H9 (cell line): ENCODE measurements at regions not wholly inside any gene's neighbourhood (a gene's known extent, or its start where the extent isn't known, plus 50 kb on each side); places are given as distances from the start of the nearest gene placed in this dataset.

Source experiments
- DNase-seq: peaks from one replicate; pipeline ENCODE4 v3.0.0-alpha.2; 2017
- H2AFZ ChIP-seq: one replicate; pipeline ENCODE4 v1.6.1; 2013; ENCODE audit warnings: mild to moderate bottlenecking, low read length, control low read depth, moderate library complexity
- H2AK5ac ChIP-seq: 2 replicates; pipeline ENCODE4 v1.6.1; 2013; ENCODE audit warnings: low read length, control low read depth, mixed read lengths; ENCODE audit not compliant: insufficient read length
- H2BK120ac ChIP-seq: one replicate; pipeline ENCODE4 v1.6.1; 2013; ENCODE audit warnings: low read depth, mild to moderate bottlenecking, low read length, control low read depth, inconsistent platforms; ENCODE audit not compliant: poor library complexity, severe bottlenecking
- H2BK12ac ChIP-seq: 2 replicates; pipeline ENCODE4 v1.6.1; 2013; ENCODE audit warnings: low read length, control low read depth, mixed read lengths, low read depth; ENCODE audit not compliant: insufficient read length
- H2BK15ac ChIP-seq: 2 replicates; pipeline ENCODE4 v1.6.1; 2013; ENCODE audit warnings: low read depth, low read length, control low read depth
- H2BK20ac ChIP-seq: one replicate; pipeline ENCODE4 v1.6.1; 2013; ENCODE audit warnings: low read depth, mild to moderate bottlenecking, low read length, control low read depth, inconsistent platforms; ENCODE audit not compliant: poor library complexity, severe bottlenecking
- H2BK5ac ChIP-seq: 2 replicates; pipeline ENCODE4 v1.6.1; 2013; ENCODE audit warnings: low read length, control low read depth, mixed read lengths; ENCODE audit not compliant: insufficient read length
- H3K14ac ChIP-seq: 2 replicates; pipeline ENCODE4 v1.6.1; 2013; ENCODE audit warnings: low read length, control low read depth; ENCODE audit not compliant: insufficient read depth
- H3K18ac ChIP-seq: 2 replicates; pipeline ENCODE4 v1.6.1; 2013; ENCODE audit warnings: low read depth, mild to moderate bottlenecking, mixed read lengths, low read length, control low read depth; ENCODE audit not compliant: insufficient read length
- H3K23ac ChIP-seq: 2 replicates; pipeline ENCODE4 v1.6.1; 2013; ENCODE audit warnings: low read length, control low read depth, mixed read lengths, low read depth; ENCODE audit not compliant: insufficient read length
- H3K23me2 ChIP-seq: 2 replicates; pipeline ENCODE4 v1.6.1; 2013; ENCODE audit warnings: low read depth, mild to moderate bottlenecking, mixed read lengths, low read length, control low read depth; ENCODE audit not compliant: insufficient read length, poor library complexity, severe bottlenecking
- H3K27ac ChIP-seq: 2 replicates; pipeline ENCODE4 v1.5.1; 2013; ENCODE audit warnings: low read length, control low read depth, mixed read lengths, low read depth; ENCODE audit not compliant: insufficient read length
- H3K27me3 ChIP-seq: 2 replicates; pipeline ENCODE4 v1.6.1; 2013; ENCODE audit warnings: low read length, control low read depth, inconsistent platforms; ENCODE audit not compliant: insufficient read depth
- H3K4ac ChIP-seq: 2 replicates; pipeline ENCODE4 v1.6.1; 2013; ENCODE audit warnings: low read depth, mild to moderate bottlenecking, control low read depth, inconsistent platforms, low read length, moderate library complexity
- H3K4me1 ChIP-seq: 2 replicates; pipeline ENCODE4 v1.6.1; 2013; ENCODE audit warnings: low read length, control low read depth, inconsistent platforms; ENCODE audit not compliant: insufficient read depth
- H3K4me2 ChIP-seq: 2 replicates; pipeline ENCODE4 v1.6.1; 2013; ENCODE audit warnings: low read length, control low read depth, mixed read lengths; ENCODE audit not compliant: insufficient read length, insufficient read depth
- H3K56ac ChIP-seq: 2 replicates; pipeline ENCODE4 v1.6.1; 2013; ENCODE audit warnings: low read depth, mild to moderate bottlenecking, mixed read lengths, low read length, control low read depth; ENCODE audit not compliant: insufficient read length
- H3K79me1 ChIP-seq: 2 replicates; pipeline ENCODE4 v1.6.1; 2013; ENCODE audit warnings: low read depth, mild to moderate bottlenecking, moderate library complexity, low read length, control low read depth, inconsistent platforms; ENCODE audit not compliant: insufficient read depth, poor library complexity, severe bottlenecking
- H3K79me2 ChIP-seq: 2 replicates; pipeline ENCODE4 v1.6.1; 2013; ENCODE audit warnings: low read length, control low read depth, inconsistent platforms; ENCODE audit not compliant: insufficient read depth
- H3K9ac ChIP-seq: 2 replicates; pipeline ENCODE4 v1.6.1; 2013; ENCODE audit warnings: low read length, control low read depth, mixed read lengths; ENCODE audit not compliant: insufficient read length; ENCODE audit errors: extremely low read depth
- H3K9me3 ChIP-seq: one replicate; pipeline ENCODE4 v1.6.1; 2013; ENCODE audit warnings: low read depth, low read length, inconsistent platforms; ENCODE audit not compliant: control insufficient read depth
- H3T11ph ChIP-seq: one replicate; pipeline ENCODE4 v1.6.1; 2013; ENCODE audit warnings: mild to moderate bottlenecking, low read length, control low read depth, inconsistent platforms
- H4K20me1 ChIP-seq: one replicate; pipeline ENCODE4 v1.6.1; 2013; ENCODE audit not compliant: control insufficient read depth, insufficient read length, insufficient read depth
- H4K5ac ChIP-seq: 2 replicates; pipeline ENCODE4 v1.6.1; 2013; ENCODE audit warnings: low read depth, mild to moderate bottlenecking, mixed read lengths, low read length, control low read depth; ENCODE audit not compliant: insufficient read length
- H4K8ac ChIP-seq: replicated peaks from 2 replicates; pipeline ENCODE4 v1.6.1; 2013; ENCODE audit warnings: low read length, control low read depth, mixed read lengths, low read depth; ENCODE audit not compliant: insufficient read length
- H4K91ac ChIP-seq: 2 replicates; pipeline ENCODE4 v1.6.1; 2013; ENCODE audit warnings: low read depth, mild to moderate bottlenecking, moderate library complexity, mixed read lengths, low read length, control low read depth; ENCODE audit not compliant: insufficient read length
- H3K27ac Mint-ChIP-seq, 3 experiments: 2 replicates in 2 of 3; 3 replicates in 1 of 3; pipeline ENCODE4 v1.8.0; 2020 to 2021; ENCODE audit warnings: mixed read lengths in 3 of 3, mild to moderate bottlenecking in 1 of 3, moderate library complexity in 1 of 3
- H3K27me3 Mint-ChIP-seq: 2 replicates; pipeline ENCODE4 v1.8.0; 2021; ENCODE audit warnings: low read depth, mild to moderate bottlenecking, moderate library complexity, mixed read lengths
- H3K36me3 Mint-ChIP-seq, 3 experiments: 2 replicates in 2 of 3; 3 replicates in 1 of 3; pipeline ENCODE4 v1.8.0; 2020 to 2021; ENCODE audit warnings: low read depth in 3 of 3, mixed read lengths in 3 of 3; ENCODE audit not compliant: insufficient read depth in 1 of 3
- H3K4me1 Mint-ChIP-seq, 2 experiments: 2 replicates each; pipeline ENCODE4 v1.8.0; 2020; ENCODE audit warnings: mixed read lengths in 2 of 2
- H3K4me3 Mint-ChIP-seq, 2 experiments: 2 replicates in 1 of 2; 3 replicates in 1 of 2; pipeline ENCODE4 v1.8.0; 2020 to 2021; ENCODE audit warnings: mild to moderate bottlenecking in 2 of 2, mixed read lengths in 2 of 2, moderate library complexity in 1 of 2
- H3K9me3 Mint-ChIP-seq, 2 experiments: 2 replicates in 1 of 2; 3 replicates in 1 of 2; pipeline ENCODE4 v1.8.0; 2020; ENCODE audit warnings: mild to moderate bottlenecking in 2 of 2, mixed read lengths in 2 of 2, moderate library complexity in 1 of 2
- WGBS: extraction: QIAGEN DNeasy Blood & Tissue Kit; methylation state at CpG from one replicate; pipeline ENCODE4 v1.1.7; 2013; ENCODE audit warnings: missing lambda C conversion rate, low lambda C conversion rate, mixed read lengths; ENCODE audit not compliant: insufficient read length; ENCODE audit errors: extremely low coverage; 5-methylcytosine and 5-hydroxymethylcytosine counted together
- TF ChIP-seq, protein P1 (sequence below): fragments of 200-600 bp; sonication (generic); conservative IDR thresholded peaks from 3 replicates; pipeline ENCODE4 v1.8.0; 2021; ENCODE audit warnings: antibody characterized with exemption, mild to moderate bottlenecking

DNA sequence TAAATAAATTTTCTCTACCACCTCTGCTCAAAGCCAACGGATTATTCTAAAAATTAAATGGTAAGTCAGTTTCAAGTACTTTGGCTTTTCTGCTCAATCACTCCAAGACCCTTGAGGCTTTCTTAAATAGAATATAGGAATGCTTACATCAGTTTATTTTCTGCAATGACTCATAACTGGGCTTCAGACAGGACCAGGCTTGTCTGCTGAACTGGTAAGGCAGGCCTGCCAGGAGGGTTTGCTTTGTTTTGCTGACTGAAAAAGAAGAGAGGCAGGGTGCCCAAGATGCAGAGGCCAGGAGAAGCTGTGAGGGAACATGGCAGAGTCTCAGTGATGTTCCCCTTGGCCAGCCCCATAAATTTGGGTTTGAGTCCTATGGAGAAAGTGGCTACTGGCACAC is 60.3 kb upstream of the EPB41L4A start:
- Mint-ChIP-seq H3K36me3 (no peaks in the 10 kb centered on the region; a peak in 1 of 7 replicates), H3K4me1 (peaks cover 6% of the 10 kb centered on the region in 2 experiments; a peak in 2 of 4 replicates), H3K27me3 (no peaks in the 10 kb centered on the region; the same call in 1 of the 2 replicates), H3K4me3 (no peak overlapping the region), H3K9me3 (peaks cover 0 to 7% of the 10 kb centered on the region in 2 experiments; a peak in 2 of 5 replicates), H3K27ac (no peak overlapping the region)
- no peaks in the 10 kb centered on the region for H3K79me2 ChIP-seq
- H2AK5ac ChIP-seq = no peak overlapping the region
- no peak overlapping the region for H3K4ac ChIP-seq
- H3K23ac ChIP-seq = no peak overlapping the region
- no peak overlapping the region for H3K9ac ChIP-seq
- H3K27ac ChIP-seq = no peak overlapping the region
- no peak overlapping the region for H3K56ac ChIP-seq
- no peak overlapping the region for H3K4me2 ChIP-seq
- no CpG with 5 or more reads among the region's 1 CpG for whole genome bisulfite sequencing
- H3K79me1 ChIP-seq = no peaks in the 10 kb centered on the region
- no peaks in the 10 kb centered on the region for H3K4me1 ChIP-seq
- H2BK15ac ChIP-seq = no peak overlapping the region
- no peak overlapping the region for H2AFZ ChIP-seq
- TF ChIP-seq, protein P1, sequence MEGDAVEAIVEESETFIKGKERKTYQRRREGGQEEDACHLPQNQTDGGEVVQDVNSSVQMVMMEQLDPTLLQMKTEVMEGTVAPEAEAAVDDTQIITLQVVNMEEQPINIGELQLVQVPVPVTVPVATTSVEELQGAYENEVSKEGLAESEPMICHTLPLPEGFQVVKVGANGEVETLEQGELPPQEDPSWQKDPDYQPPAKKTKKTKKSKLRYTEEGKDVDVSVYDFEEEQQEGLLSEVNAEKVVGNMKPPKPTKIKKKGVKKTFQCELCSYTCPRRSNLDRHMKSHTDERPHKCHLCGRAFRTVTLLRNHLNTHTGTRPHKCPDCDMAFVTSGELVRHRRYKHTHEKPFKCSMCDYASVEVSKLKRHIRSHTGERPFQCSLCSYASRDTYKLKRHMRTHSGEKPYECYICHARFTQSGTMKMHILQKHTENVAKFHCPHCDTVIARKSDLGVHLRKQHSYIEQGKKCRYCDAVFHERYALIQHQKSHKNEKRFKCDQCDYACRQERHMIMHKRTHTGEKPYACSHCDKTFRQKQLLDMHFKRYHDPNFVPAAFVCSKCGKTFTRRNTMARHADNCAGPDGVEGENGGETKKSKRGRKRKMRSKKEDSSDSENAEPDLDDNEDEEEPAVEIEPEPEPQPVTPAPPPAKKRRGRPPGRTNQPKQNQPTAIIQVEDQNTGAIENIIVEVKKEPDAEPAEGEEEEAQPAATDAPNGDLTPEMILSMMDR = no peak
- H4K20me1 ChIP-seq = no peaks in the 10 kb centered on the region
- H4K8ac ChIP-seq = no peak overlapping the region
- H2BK12ac ChIP-seq = no peak overlapping the region
- H3K23me2 ChIP-seq = no peaks in the 10 kb centered on the region
- H2BK20ac ChIP-seq = no peak overlapping the region
- H3K14ac ChIP-seq = no peak overlapping the region
- H3K18ac ChIP-seq = no peak overlapping the region
- H3K27me3 ChIP-seq = no peaks in the 10 kb centered on the region
- H3K9me3 ChIP-seq = no peaks in the 10 kb centered on the region
- H3T11ph ChIP-seq = no peak overlapping the region
- H4K91ac ChIP-seq = no peak overlapping the region
- H2BK5ac ChIP-seq = no peak overlapping the region
- H4K5ac ChIP-seq = no peak overlapping the region
- H2BK120ac ChIP-seq = no peak overlapping the region
- DNase-seq = no peak
